Activated CD8-positive, alpha-beta memory T cell treated with anti-CD3 and anti-CD28 coated beads, Interleukin-2, amount 10 ng/mL, durations not matched to agents 7 days and 5 days (primary cell): ENCODE measurements at regions not wholly inside any gene's neighbourhood (a gene's known extent, or its start where the extent isn't known, plus 50 kb on each side); places are given as distances from the start of the nearest gene placed in this dataset.

Experiments used
- ATAC-seq: fragments of 150-1000 bp; cut with Tn5 transposase; one replicate; pipeline ENCODE4 v1.10.0; 2021; ENCODE audit warnings: moderate library complexity
- CTCF ChIA-PET: fragments of 350-600 bp; sonication (Branson Sonifier 250); formaldehyde crosslinking; loops from one replicate; lab custom pipeline; 2021; ENCODE audit warnings: antibody characterized with exemption; lab: Charles Lee
- DNase-seq: peaks from one replicate; pipeline ENCODE4 v3.0.0-alpha.2; 2020
- H3K27ac Mint-ChIP-seq: one replicate; pipeline ENCODE4 v1.8.0; 2021; ENCODE audit warnings: mild to moderate bottlenecking, mixed read lengths
- H3K27me3 Mint-ChIP-seq: one replicate; pipeline ENCODE4 v1.8.0; 2021; ENCODE audit warnings: mixed read lengths
- H3K36me3 Mint-ChIP-seq: one replicate; pipeline ENCODE4 v1.8.0; 2021; ENCODE audit warnings: mild to moderate bottlenecking, mixed read lengths
- H3K4me1 Mint-ChIP-seq: one replicate; pipeline ENCODE4 v1.8.0; 2021; ENCODE audit warnings: mixed read lengths
- H3K4me3 Mint-ChIP-seq: one replicate; pipeline ENCODE4 v1.8.0; 2021; ENCODE audit warnings: mild to moderate bottlenecking, moderate library complexity, mixed read lengths
- H3K9me3 Mint-ChIP-seq: one replicate; pipeline ENCODE4 v1.8.0; 2022; ENCODE audit warnings: low read depth, mixed read lengths

DNA sequence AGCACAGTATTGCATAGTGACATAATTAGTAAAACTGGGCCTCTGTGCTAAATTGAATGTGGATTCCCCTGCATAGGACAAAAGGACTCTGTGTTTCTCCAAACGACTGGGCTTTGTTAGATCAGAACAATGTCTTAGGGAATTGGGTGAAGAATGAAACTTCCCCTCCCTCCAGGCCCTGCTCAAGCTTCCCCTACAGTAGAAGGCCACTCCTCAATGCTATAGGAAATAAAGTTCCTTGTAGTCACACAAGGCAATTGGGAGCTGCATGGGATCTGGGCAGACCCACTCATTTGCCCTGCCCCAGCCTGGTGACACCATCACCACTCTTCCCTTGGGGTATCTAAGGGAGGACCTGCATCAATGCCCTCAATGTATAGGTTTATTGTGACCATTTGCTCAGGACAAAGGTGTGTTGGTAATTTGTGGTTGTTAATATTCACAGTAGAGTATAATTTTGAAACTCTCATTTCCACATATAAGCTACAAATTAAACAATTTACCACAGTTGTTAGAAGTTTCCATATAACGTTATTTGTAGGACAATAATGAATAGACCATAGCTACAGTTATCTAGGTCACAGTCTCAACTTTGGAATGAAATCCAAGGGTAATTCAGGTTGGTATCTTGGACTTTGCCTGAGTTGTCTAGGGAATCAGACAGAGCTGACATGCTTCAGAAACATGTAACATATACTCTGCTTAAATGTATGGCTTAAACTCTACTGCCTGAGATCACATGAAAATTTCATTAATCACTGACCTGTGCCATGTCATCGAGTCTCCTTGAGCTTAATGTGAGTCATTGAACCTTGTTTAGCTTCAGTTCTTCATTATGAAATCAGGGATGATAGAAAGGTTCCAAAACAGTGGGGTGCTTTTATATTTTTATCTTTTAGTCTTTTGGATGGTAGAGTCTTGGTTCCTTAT, 64.8 kb upstream of the DARS1 start:
- peak; percentile 5 for ATAC-seq
- Mint-ChIP-seq H3K27ac (peak overlapping the region; percentile 94), H3K27me3 (no peaks in the 10 kb centered on the region), H3K9me3 (peaks cover 4% of the 10 kb centered on the region), H3K4me3 (peak overlapping the region; percentile 50), H3K4me1 (peaks cover 82% of the 10 kb centered on the region), H3K36me3 (peaks cover 17% of the 10 kb centered on the region)
- CTCF ChIA-PET = interaction anchor here (0.8 to 2.5 kb wide), 5 partner anchors 8 to 69 kb away, joined by 3 to 5 read pairs (median 3); no protein-coding TSS in a partner anchor
- DNase-seq = no peak

DNA sequence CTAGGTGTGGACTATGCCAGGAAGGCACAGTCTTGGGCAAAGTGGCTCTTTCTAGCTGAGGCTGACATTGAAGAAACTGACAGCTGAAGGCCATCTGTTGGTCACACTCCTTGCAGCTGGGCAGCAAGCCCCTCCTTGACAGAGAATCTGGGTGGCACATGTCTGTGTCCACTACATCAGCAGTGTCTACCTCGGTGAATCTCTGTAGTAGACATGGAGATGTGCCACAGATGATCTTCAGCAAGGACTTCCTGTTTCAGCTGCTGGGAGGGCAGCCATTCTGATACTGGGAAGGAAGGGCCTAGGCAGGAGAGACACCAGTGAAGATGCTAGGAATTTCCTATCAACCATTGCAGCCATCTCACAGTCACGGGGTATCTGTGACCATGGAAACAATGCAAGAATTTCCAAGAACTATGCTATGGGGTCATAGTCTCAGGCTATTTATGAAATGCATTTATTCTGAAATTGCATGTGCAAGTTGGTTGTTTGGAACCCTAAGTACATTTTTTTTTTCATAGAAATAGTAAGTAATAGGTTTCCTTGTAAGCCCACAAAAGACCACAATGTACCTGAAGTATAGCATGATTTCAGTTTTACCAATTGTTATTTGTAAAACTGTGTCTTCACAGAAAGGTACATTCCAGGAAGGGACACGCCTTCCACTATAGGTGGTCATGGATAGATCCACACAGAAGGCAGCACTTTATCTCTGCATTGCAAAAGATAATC, 63.8 kb upstream of the DARS1 start:
- H3K36me3 Mint-ChIP-seq = peaks cover 16% of the 10 kb centered on the region
- no peaks in the 10 kb centered on the region for H3K27me3 Mint-ChIP-seq
- peaks cover 76% of the 10 kb centered on the region for H3K4me1 Mint-ChIP-seq
- H3K27ac Mint-ChIP-seq = peak overlapping the region; percentile 94
- ATAC-seq (peak; percentile 35), DNase-seq (peak; percentile 66)
- CTCF ChIA-PET = interaction anchor here (1.0 to 2.5 kb wide), 3 partner anchors 9 to 70 kb away, joined by 3 to 5 read pairs (median 4); no protein-coding TSS in a partner anchor
- H3K9me3 Mint-ChIP-seq = peaks cover 4% of the 10 kb centered on the region
- peak overlapping the region; percentile 50 for H3K4me3 Mint-ChIP-seq

DNA sequence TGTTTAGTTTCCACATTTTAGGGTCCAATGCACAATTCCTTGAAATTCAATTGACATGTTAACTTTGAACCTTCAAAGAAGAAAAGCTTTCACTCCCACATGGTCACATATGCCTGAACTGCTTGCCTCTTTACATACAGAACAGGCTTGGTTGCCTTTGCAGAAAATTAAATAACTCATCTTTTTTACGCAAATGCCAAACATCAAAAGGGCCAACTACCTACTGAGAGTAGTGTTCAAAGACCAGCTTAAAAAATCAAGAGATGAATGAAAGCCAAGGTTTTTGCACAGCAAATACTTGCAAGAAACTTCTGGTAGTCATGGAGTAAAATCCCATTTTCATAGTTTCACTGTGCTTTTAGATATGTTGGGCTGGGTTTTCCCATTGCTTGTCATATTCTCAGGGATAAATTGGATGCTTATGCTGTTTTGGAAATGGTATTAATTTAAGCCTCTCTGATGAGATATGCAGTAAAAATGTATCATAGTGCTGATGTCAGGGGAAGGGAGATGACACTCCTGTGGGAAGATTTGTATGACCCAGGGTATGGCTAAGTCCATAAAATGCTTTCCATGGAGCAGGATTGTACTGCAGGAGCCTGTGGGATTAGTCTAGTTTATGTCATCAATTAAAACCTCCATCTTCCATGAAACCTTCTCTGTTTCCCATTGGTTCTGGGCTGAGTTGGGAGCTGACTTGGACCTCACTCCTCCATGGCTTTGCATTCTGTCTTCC, 60.6 kb upstream of the DARS1 start:
- H3K4me1 Mint-ChIP-seq = peaks cover 48% of the 10 kb centered on the region
- no peaks in the 10 kb centered on the region for H3K27me3 Mint-ChIP-seq
- CTCF ChIA-PET = interaction anchor here (1.4 kb wide), 1 partner anchor 17 kb away, joined by 3 read pairs; no protein-coding TSS in a partner anchor
- no peak overlapping the region for H3K4me3 Mint-ChIP-seq
- peaks cover 4% of the 10 kb centered on the region for H3K9me3 Mint-ChIP-seq
- no peak for ATAC-seq
- no peak for DNase-seq
- H3K27ac Mint-ChIP-seq = no peak overlapping the region
- H3K36me3 Mint-ChIP-seq = peaks cover 17% of the 10 kb centered on the region

GRCh38 chr2:136045344-136045743, 59.9 kb upstream of the DARS1 start:
- peaks cover 17% of the 10 kb centered on the region for H3K36me3 Mint-ChIP-seq
- no peaks in the 10 kb centered on the region for H3K27me3 Mint-ChIP-seq
- CTCF ChIA-PET = interaction anchor here (1.4 kb wide), 1 partner anchor 16 kb away, joined by 3 read pairs; no protein-coding TSS in a partner anchor
- peaks cover 42% of the 10 kb centered on the region for H3K4me1 Mint-ChIP-seq
- H3K4me3 Mint-ChIP-seq = no peak overlapping the region
- no peak overlapping the region for H3K27ac Mint-ChIP-seq
- peaks cover 4% of the 10 kb centered on the region for H3K9me3 Mint-ChIP-seq
- DNase-seq (no peak), ATAC-seq (no peak)
